HL-60 (cell line): ENCODE measurements at regions not wholly inside any gene's neighbourhood (a gene's known extent, or its start where the extent isn't known, plus 50 kb on each side); places are given as distances from the start of the nearest gene placed in this dataset.

Experiments
- GABPA ChIP-seq: IDR thresholded peaks from 2 replicates; pipeline ENCODE4 v1.6.1; 2012; ENCODE audit warnings: low read depth
- TF ChIP-seq, protein P1 (sequence below): IDR thresholded peaks from one replicate; pipeline ENCODE4 v1.5.1; 2011; ENCODE audit warnings: low read length, control low read depth, inconsistent platforms; ENCODE audit not compliant: insufficient read depth
- TF ChIP-seq, protein P2 (sequence below): IDR thresholded peaks from 2 replicates; pipeline ENCODE4 v1.6.1; 2012; ENCODE audit warnings: low read depth; ENCODE audit not compliant: insufficient replicate concordance

DNA sequence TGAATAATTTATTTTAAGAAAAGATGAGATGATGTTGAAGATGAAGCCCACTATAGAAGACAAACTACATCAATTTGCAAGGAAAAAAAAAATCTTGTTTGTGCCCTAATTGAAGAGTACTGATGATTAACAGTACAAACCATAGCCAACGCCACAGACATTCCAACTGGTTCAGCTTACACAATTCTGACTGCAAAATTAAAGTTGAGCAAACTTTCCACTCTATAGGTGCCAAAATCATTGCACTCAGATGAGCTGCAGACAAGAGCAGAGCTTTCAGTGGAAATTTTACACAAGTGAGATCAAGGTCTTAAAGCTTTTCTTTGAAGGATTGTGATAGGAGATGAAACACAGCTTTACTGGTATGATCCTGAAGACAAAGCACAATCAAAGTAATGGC lies 85.3 kb downstream of the OGFRL1 start:
- TF ChIP-seq, protein P1, sequence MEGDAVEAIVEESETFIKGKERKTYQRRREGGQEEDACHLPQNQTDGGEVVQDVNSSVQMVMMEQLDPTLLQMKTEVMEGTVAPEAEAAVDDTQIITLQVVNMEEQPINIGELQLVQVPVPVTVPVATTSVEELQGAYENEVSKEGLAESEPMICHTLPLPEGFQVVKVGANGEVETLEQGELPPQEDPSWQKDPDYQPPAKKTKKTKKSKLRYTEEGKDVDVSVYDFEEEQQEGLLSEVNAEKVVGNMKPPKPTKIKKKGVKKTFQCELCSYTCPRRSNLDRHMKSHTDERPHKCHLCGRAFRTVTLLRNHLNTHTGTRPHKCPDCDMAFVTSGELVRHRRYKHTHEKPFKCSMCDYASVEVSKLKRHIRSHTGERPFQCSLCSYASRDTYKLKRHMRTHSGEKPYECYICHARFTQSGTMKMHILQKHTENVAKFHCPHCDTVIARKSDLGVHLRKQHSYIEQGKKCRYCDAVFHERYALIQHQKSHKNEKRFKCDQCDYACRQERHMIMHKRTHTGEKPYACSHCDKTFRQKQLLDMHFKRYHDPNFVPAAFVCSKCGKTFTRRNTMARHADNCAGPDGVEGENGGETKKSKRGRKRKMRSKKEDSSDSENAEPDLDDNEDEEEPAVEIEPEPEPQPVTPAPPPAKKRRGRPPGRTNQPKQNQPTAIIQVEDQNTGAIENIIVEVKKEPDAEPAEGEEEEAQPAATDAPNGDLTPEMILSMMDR, result no peak
- TF ChIP-seq GABPA, result no peak
- TF ChIP-seq, protein P2, sequence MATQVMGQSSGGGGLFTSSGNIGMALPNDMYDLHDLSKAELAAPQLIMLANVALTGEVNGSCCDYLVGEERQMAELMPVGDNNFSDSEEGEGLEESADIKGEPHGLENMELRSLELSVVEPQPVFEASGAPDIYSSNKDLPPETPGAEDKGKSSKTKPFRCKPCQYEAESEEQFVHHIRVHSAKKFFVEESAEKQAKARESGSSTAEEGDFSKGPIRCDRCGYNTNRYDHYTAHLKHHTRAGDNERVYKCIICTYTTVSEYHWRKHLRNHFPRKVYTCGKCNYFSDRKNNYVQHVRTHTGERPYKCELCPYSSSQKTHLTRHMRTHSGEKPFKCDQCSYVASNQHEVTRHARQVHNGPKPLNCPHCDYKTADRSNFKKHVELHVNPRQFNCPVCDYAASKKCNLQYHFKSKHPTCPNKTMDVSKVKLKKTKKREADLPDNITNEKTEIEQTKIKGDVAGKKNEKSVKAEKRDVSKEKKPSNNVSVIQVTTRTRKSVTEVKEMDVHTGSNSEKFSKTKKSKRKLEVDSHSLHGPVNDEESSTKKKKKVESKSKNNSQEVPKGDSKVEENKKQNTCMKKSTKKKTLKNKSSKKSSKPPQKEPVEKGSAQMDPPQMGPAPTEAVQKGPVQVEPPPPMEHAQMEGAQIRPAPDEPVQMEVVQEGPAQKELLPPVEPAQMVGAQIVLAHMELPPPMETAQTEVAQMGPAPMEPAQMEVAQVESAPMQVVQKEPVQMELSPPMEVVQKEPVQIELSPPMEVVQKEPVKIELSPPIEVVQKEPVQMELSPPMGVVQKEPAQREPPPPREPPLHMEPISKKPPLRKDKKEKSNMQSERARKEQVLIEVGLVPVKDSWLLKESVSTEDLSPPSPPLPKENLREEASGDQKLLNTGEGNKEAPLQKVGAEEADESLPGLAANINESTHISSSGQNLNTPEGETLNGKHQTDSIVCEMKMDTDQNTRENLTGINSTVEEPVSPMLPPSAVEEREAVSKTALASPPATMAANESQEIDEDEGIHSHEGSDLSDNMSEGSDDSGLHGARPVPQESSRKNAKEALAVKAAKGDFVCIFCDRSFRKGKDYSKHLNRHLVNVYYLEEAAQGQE, result no peak
